HG03103 (cell line): ENCODE measurements at regions not wholly inside any gene's neighbourhood (a gene's known extent, or its start where the extent isn't known, plus 50 kb on each side); places are given as distances from the start of the nearest gene placed in this dataset.

ENCODE experiments used
- ATAC-seq: cut with Tn5 transposase; IDR thresholded peaks from one replicate; pipeline ENCODE4 v1.9.1; 2021; ENCODE audit warnings: low read depth; ENCODE audit not compliant: unreplicated experiment

DNA sequence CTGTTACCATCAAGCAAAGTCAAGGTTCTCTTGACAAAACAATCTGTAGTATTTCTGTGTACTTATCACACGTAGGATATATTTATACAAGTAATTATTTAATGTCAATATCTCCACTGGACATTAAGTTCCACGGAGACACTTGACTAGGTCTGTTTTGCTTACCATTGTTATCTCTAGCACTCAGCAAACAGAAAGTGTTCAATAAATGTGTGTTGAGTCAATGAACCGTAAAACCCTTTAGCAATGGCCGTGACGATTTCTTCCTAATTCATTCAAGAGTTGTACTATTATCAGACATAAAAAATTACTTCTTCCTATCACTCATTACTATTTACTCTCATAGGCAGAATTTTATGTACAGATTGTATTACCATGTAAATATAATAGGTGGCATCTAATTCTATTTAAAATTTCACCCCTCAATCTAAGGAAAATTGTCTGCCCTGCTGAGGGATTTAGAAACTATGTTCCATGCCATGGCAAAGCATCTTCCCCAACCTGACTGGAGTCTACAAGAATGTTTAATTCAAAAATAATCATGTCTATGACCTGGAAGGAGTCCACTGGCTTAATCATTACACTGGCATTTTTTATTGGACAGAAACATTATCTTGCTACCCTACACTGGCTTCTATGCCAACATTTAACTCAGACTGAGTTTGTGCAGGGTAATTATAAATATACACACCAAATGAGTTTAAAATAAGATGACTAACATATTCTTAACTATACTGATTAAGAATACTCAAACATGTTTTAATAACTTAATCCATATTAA is 301.9 kb downstream of the ZEB2 start:
- ATAC-seq: no peak

DNA sequence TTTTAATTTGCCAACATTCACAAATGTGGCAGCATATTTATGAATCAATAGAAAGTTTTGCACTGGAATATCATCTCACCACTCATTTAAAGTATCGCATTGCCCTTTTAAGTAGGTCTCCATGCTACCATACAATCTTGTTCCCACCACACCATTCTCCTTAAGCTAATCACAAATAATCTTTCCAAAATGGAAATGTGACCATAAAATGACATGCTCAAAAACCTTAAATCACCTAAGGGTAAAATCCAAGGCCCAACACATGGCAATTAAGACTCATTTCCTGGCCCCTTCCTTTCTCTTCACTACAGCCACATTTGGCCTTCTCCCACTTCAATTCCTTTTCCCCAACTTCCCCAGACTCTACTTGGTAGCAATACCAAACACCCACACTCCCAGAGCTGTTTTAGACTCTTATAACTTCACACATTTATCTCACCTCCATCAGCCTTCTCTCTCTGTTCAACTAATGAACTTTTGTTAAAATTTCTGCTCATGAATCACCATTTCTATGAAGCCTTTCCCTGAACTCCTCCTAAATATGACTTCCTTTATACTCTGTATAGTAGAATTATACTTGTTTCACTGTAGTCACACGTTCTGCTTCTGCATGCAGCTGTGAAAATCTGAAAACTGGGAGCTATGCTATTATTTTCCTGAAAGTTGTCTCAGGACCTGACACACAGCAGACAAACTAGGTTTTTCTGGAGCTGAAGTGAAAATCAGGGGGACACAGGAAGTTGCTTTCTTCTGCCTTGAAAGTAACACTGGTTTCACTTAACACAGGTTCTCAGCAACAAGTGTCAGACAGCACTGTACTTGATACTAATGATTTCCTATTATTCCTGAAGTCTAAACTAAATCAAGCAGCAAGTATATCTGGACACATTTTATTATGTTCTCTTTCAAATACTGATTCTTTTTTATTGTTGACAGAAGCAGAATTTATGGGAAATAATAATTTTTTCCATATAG is 303.9 kb downstream of the ZEB2 start:
- peak; percentile 62 for ATAC-seq

DNA sequence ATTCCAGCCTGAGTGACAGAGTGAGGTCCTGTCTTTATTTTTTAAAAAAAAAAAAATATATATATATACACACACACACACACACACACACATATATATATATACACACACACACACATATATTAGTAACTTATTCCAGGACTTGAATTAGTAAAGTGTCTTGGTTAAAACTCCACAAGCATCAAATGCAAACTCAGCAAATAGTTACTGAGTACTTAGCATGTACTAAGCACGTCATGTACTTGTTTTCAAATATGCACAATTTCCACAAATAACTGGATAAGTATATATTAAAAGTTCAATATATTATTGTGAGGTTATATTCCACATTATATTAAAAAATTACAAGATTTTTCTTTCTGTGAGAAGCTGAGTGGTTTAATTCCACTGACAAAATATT is 304.7 kb downstream of the ZEB2 start:
- no peak for ATAC-seq

DNA sequence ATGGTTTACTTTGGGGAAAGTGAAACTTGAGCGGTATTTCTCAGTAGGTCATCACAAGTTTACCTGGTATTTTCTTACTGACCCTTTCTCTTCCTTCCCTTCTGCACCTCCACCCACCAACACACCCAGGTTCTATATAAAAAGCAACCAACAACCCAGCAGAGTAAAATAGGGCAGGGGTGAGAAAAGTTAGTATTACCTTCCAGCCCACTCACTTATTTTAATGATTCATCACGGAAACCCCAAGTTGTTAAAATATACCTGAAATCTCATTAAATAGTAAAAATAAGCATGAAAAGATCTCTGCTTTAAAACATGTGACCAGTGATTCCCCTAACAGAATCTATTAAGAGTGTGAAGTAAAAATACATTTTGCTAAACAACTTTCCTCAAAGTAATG is 306.1 kb downstream of the ZEB2 start:
- ATAC-seq: peak; percentile 69

DNA sequence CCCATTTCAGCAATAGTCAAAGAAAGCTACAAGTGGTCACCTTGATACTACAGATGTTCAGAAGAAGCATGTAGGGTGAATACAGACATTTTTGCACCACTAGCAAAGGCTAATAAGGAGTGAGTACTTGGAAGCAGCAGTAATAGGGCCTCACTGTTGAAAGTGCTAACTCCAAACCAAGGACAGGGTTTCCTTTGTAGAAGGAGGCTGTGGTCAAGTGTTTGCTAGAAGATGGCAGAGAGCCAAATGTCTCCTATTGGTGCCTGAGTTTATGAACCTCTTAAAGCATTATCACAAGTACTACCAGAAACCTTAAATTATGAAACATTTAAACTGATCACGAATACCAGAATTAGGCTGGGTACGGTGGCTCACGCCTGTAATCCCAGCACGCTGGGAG is 308.1 kb downstream of the ZEB2 start:
- no peak for ATAC-seq

DNA sequence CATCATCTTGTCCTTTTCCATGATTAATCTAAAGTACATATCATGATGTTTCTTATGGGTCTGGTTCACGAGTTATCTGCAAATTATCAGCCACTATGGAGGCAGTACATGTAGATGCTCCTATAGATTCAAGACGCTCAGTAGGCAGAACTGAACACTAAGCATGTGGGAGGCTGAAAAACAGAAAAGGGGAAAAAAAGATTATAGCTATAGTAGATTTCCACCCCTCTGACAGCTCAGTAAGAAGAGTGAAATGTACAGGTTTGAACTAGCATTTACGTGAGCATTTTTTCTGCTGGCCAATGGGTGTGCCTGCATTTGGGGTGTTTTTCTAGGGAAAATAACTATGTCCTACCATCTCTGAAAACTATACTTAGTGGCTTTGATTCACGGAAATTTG is 308.9 kb downstream of the ZEB2 start:
- no peak for ATAC-seq

DNA sequence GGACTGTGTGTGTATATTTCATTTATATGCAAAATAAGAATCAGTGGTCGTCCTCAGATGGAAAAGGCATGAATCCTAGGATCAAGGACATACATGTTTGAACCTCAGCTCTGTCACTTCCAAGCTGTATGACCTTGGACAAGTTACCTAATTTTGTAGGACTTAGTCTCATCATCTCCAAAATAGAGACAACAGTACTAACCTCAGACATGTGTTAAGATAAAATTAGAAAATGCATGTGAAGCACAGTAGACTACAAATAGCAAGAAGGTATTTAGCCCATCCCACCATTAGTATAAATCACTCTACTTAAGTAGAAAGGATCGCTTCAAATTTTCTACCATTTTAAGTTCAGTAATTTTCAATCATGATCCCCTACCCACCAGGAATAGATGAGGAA is 309.8 kb downstream of the ZEB2 start:
- no peak for ATAC-seq

DNA sequence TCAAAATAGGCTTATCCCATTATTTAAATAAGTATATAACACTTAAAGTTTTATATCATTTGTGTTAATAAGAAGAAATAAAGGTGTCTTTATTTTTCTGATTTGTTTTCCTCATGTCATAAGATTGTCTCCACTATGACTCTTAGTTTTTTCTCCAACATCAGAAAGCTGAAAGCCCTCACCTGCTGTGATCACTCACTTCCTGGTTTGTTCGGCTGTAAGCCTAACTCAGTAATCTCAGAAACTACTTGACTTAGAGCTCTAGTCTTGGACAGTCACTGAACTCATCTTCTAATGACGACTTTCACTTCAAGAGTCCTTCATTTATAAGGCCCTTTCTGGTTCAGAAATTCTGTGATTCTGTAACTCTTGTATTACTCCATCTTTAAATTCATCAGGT is 311.0 kb downstream of the ZEB2 start:
- no peak for ATAC-seq

DNA sequence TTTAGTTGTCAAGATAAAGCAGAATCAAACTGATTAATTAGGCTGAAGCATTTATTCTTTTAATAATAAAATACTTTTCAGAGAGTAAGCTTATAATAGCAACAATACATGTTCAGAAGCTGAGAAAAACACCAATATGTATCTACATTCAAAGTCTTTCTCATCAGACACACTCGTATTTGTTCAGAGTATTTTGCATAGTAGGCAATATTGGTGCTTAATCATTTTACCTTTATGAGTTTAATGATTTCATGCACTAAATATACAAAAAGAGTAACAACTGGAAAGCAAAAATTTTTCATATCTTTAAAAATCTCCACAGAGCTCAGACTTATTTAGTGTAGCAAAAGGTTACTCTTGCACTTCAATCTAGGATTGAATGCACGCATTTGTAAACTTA is 313.9 kb downstream of the ZEB2 start:
- ATAC-seq: no peak

DNA sequence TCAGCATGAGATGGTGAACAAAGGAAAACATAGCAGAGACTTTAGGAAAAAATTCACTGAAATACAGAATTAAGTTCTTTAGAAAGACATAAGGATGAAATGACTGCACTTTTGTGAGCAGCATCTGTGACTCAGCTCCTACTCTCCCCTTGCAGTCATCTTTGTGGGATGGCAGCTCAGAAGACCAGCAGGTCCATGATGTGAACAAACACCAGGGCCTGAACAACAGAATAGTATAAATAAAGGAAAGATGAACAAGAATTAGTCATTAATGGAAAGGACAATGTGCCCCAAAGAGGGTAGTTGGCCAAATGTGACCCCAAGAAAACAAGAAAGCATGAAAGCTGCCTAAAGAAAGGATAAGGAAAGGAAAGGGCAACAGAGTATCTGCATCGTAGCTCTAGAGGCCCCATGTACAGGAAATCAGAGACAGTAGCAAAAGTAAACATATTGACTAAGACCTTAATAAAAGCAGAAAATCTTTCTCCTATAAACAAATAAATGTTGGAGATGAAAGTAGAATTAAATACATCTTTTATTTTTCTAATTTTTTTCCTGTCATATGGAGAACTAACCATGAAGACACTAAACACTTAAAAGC is 318.0 kb downstream of the ZEB2 start:
- ATAC-seq: no peak

DNA sequence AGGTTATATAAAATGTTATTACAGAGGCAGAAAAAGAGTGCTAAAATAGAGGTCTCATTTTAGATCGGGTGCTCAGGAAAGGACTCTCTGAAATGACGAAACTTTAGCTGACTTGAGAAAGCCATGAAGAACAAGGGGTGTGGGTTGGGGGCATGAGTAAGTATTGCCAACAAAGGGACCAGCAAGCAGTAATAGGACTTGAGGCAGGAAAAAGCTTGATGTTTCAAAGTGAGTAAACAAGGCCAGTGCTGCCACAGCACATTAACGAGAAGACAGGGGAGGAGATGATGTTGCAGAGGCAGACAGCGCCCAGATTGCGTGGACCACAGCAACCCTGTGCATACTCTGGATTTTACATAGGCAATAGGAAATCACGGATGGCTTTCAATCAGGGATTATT is 318.8 kb downstream of the ZEB2 start:
- no peak for ATAC-seq

DNA sequence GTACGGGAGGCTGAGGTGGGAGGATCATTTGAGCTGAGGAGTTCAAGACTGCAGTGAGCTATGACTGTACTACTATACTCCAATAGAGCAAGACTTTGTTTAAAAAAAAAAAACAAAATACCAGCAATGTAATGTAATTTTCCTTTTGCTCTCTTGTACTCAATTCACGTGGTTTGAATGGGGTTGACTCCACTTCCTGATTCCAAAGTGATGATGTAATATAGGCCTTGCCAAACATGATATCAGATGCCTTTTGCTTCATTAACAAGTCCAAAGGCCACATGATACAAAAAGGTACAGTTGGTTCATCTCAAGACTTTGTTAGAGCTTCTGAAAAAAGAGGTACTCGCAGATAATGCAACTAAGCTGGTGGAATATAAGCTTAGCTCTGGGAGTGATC is 321.8 kb downstream of the ZEB2 start:
- ATAC-seq: no peak

DNA sequence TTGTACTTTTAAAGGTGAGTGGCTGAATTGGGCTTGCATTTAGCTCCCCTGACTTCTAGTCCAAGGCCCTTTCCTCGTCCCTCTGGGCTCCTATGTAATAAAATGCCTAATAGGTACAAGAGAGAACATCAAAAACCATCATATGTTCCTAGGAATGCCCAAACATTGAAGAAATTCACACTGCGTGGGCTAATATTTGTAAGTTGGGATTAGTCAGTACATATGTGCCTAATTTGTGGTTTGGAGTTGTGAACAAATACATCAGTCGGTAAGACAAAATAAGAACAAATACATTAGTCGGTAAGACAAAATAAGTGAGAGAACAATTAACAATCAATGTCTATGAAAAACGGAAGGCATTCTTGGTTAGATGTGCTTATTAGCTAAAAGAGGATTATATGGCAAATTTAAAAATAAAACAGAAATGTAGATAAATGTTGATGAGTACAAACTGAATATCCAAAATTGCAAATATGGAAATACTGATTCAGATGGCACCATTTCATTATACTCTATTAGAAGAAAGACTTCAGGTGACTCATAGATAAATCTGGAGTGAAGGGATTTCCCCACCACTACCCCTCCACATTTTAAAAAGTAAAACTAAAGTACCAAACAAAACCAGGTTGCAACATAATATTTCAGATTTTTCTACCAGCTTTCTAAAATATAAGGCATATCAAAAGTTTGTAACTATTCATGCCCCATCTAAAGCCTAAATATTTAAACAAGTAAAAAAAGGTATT is 325.4 kb downstream of the ZEB2 start:
- ATAC-seq: no peak

DNA sequence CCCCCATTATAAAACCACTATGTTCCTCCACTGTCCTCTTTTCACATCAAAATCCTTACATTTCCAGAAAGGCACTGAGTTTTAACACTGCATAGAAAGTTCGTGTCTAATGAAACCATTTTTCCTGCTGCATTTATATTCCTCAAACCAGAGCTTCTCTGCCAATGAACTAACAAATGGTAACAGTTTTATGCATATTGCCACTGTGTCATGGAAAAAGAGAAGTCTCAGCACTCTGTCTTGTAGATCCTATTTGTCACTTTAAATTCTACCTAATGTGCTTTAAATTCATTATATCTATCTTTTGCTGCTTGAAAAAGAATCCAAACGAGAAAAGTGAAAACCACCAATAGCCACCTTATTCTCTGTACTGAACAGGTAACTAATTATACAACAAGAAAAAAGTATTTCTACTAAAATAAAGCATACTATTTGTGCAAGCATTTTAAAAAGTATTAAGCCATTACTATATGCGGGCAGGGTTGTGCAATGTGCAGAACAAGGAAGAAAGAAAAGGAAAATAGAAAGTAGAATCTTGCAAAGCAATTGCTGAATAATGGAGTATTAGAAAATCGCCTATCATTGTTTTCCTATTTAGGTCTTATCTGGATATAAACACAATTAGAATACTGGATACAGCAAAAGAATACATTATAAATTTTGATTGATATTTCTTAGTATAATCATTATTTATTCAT is 328.9 kb downstream of the ZEB2 start:
- ATAC-seq: no peak

DNA sequence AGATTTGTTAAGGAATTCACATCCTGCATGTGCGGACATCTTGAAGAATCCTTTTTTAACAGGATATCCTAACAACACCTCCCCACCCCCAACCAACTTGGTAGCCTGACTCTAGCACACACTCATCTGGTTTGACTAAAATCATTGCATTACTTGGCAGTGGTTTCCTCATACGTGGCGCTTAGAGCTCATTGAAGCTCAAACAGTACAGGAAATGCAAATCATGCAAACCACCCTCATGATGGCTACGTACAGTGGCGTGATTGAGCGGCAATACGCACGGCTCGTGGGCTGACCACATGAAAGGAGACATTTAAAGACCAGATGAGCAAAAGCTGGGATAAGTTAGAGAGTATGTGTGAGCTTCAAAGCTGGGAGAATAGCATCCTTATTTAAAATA is 336.2 kb downstream of the ZEB2 start:
- ATAC-seq: peak; percentile 93

DNA sequence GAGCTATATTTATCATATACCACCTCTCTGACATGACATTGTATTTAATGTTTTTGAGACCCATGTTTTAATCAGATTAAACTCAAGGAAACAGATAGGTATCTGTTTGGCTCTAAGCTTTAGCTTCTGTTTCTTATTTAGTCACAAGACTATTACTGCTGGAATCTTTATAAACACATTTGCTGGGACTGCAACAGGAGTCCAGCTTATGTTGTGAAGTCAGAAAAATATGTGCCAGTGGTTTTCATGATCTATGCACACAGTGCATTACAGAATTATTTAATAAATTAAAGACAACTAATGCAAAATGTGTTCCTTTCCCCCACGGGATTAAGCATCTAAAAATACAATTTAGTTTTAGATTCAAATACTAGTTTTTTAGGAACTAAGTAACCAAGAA is 338.9 kb downstream of the ZEB2 start:
- no peak for ATAC-seq

DNA sequence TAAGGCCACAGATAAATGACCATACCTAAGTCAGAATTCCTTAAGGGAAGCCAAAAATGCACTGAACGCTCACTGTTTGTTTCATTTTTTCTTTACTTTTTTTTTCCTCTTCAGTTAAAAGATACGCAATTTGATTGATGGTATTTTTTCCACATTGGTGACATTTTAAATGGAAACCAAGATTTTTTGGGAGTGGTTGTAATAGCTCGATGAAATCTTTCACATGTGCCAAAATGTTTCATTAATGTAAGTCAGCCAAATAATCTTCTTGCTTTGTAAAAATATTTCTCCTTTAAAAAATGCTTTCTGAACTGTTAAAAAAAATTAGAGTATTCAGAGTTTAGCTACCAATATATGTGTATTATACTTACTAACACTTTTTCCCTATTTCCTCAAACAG is 339.8 kb downstream of the ZEB2 start:
- ATAC-seq: no peak

DNA sequence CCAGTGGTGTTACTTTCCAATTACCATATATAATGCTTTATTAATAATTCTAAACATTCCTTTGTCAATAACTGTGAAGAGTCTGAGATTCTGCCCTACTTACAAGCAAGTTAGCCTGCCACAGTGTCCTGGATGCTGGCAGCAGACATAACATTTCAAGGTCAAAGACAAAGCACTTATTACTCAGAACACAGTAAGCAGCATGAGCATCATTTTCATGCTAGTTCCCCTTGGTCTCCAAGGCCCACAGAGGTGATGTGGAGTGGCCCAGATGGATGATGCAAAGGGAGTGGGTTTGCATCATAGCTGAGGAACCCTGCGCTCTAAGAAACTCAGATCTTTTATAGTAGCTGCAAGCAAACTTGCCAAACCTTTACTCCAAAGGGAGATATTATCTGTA is 349.7 kb downstream of the ZEB2 start:
- ATAC-seq: no peak

DNA sequence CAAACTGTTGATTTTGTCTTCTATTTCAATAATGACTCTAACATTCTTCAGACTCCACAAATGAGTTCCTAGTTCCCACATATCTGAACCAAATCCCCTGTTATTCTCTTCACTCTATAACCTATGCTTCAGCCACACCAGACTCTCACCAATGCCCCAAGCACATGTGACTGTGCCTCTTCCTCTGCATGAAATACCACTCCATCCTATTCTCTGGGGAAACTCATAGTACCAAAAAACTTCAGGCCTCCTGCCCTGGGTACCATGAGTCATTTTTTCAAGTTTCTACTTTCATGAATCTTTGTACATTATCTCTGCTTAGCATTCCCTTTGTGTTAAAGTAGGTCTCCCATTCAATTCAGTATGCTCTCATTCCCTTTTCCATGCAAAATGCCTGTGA is 353.2 kb downstream of the ZEB2 start:
- no peak for ATAC-seq

DNA sequence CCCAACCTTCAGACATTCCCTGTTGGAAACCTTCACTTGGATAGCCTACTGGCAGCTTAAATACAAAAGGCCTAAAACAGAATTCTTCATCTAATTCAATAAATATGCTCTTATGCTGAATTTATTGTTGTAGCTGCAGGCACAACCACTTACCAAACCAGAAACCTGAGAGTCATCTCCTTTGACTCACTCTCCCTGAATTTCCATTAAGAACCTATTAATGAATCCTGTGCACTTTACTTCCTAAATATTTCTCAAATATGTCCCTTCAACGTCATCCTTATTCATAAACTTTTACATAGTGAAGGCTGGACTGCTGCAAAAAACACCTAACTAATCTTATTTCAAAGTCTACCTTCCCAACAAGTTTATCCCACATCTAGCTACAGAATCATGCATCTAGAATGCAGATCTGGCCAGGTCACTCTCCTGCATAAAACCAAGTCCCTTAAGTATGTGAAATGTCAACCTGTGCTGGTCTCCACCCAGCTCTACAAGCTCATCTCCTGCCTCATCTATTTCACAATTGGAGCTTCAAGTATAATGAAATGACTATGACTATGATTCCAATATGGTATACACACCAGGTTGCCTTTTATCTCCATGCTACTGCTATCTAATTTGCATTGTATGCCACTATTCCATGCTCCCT is 354.2 kb downstream of the ZEB2 start:
- ATAC-seq: no peak
